NCI-H510A treated with DMSO at 0.1 percent for 48 hours (cell line): ENCODE measurements at regions not wholly inside any gene's neighbourhood (a gene's known extent, or its start where the extent isn't known, plus 50 kb on each side); places are given as distances from the start of the nearest gene placed in this dataset.
"Not testable (repeated sequence)": the region's sequence is repeated elsewhere in the genome, so short reads cannot be mapped to it uniquely, and the experiment has no call there.

ENCODE experiments used
- DNase-seq: peaks from one replicate; lab custom pipeline; 2025; lab: John Stamatoyannopoulos, UW

GRCh38 chr13:55038230-55038629 lies 2009.6 kb downstream of the OLFM4 start:
- no peak for DNase-seq

DNA sequence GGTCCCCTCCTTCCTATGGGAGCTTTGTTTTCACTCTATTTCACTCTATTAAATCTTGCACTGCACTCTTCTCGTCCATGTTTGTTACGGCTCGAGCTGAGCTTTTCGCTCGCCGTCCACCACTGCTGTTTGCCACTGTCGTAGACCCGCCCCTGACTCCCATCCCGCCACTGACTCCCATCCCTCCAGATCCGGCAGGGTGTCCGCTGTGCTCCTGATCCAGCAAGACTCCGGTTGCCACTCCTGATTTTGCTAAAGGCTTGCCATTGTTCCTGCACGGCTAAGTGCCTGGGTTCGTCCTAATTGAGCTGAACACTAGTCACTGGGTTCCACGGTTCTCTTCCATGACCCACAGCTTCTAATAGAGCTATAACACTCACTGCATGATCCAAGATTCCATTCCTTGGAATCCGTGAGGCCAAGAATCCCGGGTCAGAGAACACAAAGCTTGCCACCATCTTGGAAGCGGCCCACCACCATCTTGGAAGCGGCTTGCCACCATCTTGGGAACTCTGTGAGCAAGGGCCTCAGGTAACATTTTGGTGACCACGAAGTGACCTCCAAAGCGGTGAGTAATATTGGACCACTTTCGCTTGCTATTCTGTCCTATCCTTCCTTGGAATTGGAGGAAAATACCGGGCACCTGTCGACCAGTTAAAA lies 2025.4 kb downstream of the OLFM4 start:
- DNase-seq = not testable (repeated sequence)

DNA sequence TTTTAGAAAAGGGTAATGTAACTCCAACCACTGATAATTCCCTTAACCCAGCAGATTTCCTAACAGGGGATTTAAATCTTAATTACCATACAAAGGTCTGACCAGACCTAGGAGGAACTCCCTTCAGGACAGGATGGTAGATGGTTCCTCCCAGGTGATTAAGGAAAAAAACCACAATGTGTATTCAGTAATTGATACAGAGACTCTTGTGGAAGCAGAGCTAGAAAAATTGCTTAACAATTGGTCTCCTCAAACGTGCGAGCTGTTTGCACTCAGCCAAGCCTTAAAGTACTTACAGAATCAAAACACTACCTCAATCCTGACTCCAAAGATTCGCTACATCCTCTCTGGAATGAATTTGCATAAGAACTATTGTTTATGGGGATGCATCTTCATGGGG lies 2027.1 kb downstream of the OLFM4 start:
- DNase-seq = peak; percentile 48

- DNase-seq = no peak
Measured at GRCh38 chr13:55062662-55063061, 2034.0 kb downstream of the OLFM4 start.

- DNase-seq = no peak
Measured at GRCh38 chr13:55067946-55068345, 2039.3 kb downstream of the OLFM4 start.

DNA sequence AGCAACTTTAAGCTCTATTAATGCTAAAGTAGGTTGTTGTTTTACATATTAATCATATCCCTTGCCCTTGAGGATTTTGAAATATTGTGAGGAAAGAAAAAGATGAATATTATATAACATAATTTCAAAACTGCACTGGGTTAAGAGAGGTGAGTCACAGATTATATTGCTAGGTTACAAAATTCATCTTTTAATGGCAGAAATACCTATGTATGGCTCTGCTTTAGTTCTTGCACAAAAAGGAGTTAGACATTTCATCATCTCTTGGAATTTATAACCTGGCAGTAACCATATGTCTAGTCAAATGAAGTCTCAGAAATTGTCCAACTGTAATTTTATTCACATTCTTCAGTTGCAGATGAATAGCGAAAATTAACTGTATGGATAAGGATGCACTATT lies 2041.1 kb downstream of the OLFM4 start:
- DNase-seq = no peak

GRCh38 chr13:55073000-55073399 lies 2044.4 kb downstream of the OLFM4 start:
- no peak for DNase-seq

DNA sequence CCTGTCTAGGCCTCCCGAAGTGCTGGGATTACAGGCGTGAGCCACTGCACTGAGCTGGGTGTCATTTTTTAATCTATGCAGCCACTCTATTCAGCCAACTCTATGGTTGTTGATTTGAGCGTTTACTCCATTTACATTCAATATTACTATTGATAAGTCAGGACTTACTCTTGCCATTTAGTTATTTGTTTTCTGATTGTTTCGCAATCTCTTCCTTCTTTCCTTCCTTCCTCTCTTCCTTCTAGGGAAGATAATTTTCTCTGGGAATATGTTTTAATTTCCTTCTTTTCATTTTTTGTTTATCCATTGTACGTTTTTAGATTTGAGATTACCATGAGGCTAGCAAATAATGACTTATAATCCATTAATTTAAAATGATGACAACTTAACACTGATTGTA lies 2056.0 kb downstream of the OLFM4 start:
- no peak for DNase-seq

DNA sequence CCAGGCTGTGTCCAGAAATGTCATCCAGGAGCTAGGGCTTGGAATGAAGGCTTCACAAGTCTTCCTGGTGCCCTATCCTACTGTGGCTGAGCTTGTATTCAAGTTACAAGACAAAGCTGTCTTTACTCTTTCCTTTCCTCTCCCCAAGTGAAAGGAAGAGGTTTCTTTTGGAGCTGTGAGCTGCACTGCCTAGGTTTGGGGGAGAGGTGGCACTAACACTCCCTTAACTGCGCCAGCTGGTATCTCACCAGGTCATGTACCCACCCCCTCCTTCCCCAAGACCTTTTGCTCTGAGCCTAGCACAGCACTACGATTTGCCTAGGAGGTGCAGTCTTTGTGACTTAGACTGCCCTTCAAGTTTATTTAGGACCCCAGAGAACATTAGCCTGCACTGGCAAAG lies 2053.6 kb upstream of the PRR20A start:
- DNase-seq = no peak

DNA sequence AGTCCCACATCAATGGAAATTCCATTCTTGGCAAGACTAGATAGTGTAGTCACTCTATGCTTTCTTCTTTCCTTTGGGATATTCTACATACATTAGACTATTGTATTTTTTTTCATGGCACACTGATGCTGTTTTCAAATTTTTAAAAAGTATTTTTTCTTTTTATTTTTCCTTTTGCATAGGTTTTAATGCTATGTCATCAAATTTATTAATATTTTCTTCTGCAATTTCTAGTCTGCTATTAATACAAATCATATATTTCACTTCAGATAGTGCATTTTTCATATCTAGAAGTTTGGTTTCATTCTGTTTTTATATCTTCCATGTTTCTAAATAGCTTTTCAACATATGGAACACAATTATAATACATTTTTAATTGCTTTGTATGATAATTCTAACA lies 2050.1 kb upstream of the PRR20A start:
- DNase-seq = no peak

DNA sequence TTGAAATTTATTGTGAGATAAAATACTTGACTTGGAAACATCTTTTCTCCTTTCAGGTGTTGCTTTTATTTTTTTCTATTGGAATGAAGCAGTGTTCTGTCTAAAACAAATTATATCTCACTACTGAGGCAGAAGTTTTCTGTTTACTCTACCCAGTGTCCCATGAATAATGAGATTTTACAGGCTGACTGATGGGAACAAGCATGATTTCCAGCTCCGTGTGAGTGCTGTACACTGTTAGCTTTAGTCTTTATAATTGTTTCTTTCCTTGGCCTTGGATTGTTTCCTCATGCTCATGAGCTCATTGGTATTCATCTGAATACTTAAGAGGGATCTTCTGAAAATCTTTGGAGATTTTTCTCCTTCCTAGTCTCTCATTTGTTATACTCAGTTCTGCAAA lies 2049.5 kb upstream of the PRR20A start:
- DNase-seq = no peak

DNA sequence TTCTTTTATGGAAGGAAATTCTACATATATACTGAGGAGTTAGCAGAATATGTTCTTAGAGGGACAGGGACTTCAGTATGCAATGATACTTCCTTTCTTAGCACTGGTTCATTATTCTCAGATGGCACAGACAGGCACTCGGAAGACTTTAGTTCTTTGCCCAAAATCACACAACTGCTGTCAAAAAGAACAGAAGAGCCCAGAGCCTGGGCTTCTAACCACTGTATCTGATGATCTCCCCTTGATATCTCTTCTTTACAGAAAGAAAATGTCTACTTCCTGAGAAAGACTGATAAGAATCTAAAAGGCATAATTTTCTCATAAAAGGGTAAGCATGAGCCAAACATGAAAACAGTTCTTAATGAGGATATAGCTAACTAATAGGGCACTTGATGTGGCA lies 2034.2 kb upstream of the PRR20A start:
- no peak for DNase-seq

DNA sequence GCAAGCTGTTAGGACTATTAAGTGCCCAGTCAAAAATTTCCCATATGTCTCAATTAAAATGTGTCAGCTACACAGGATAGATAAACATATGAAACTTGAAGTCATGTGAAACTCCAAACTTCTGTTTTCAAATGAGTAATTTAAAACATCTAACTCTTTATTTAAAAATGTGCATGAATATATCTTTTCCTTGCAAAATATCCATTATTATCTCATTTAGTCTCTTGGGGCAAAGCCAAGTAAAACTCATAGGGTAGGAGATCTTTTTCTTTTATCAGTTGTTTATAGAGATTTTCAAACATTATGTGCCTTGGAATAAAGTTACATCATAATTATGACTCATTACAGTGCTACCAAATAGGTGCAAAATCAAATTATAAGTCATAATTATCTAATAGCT lies 2020.1 kb upstream of the PRR20A start:
- DNase-seq = no peak

GRCh38 chr13:55155046-55155445 lies 1985.7 kb upstream of the PRR20A start:
- DNase-seq = peak; percentile 47

- DNase-seq = no peak
Measured at GRCh38 chr13:55159765-55160164, 1981.0 kb upstream of the PRR20A start.

DNA sequence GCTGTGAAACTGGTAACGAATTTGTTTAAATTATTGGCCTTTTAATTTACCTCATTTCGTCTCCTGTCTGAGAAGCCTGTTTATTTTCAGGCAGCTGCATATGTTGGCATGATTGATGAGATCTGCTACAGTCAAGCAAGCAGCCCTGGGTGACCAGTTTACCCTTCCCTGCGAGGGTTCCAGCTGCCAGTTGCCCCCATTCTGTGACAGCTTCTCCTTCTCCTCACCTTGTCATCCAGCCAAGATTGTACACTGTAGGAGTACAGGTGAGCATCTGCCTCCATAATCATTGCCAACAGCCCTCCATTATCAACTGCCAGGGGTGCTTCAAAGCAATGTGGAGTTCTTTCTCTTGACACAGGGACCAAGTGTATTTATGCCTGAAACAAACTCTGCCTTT lies 1979.9 kb upstream of the PRR20A start:
- DNase-seq = peak; percentile 36

DNA sequence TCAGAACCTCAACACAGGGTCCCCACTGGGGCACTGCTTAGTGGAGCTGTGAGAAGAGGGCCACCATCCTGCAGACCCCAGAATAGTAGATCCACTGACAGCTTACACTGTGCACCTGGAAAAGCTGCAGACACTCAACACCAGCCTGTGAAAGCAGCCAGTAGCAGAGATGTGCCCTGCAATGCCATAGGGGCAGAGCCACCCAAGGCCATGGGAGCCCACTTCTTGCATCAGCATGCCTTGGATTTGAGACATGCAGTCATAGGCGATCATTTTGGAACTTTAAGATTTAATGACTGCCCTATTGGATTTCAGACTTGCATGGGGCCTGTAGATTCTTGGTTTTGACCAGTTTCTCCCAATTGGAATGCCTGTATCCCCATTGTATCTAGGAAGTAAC lies 1962.1 kb upstream of the PRR20A start:
- not testable (repeated sequence) for DNase-seq

DNA sequence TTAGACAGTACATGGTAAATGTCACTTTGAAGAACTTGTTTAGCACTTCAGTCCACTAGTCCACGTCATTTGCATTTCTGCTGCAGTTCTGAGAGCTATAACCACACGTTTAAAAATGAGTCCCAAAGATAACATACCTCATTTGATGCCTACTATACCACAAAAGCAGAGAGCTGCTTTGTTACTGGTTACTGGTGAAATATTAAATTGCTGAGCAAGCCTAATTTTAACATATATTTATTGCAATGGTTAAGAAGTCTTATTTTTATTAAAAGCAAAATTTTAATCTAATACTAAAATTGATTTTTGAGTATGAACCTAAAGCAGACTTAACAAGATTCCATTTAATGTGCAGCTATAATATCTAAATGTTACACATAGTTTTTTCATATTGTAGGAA lies 1949.7 kb upstream of the PRR20A start:
- no peak for DNase-seq

- DNase-seq = no peak
Measured at GRCh38 chr13:55199134-55199533, 1941.6 kb upstream of the PRR20A start.

- no peak for DNase-seq
Measured at GRCh38 chr13:55214841-55215345, 1925.8 kb upstream of the PRR20A start.

- DNase-seq = no peak
Measured at GRCh38 chr13:55219538-55219937, 1921.2 kb upstream of the PRR20A start.

DNA sequence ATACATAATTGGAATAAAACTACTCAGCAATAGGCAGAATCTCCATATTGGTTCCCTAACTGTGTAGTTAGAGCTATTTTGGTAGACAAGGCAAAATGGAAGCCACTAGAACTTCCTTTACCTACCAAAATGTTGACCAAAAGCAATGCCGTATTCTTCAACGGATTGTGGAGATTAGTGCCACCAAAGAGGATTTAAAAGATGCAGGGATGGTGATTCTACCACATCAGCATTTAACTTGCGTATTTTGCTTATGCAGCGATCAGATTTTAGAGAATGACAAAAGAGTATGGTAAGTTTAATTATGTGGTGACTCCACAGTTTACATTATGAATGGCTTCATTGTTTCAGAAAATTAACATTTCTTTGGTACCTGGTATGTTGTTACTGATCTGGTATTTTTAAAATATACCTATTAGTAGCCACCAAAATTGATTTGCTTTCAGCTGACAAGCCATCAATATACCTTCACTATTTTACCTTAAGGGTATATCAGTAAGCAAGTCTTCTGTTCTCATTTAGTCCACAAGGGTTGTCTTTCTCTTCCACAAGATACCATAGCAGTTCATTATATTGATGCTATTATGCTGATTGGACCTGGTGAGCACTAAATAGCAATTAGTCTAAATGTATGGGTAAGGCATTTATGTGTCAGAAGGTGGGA lies 1910.7 kb upstream of the PRR20A start:
- DNase-seq = no peak

- no peak for DNase-seq
Measured at GRCh38 chr13:55230570-55230908, 1910.2 kb upstream of the PRR20A start.

DNA sequence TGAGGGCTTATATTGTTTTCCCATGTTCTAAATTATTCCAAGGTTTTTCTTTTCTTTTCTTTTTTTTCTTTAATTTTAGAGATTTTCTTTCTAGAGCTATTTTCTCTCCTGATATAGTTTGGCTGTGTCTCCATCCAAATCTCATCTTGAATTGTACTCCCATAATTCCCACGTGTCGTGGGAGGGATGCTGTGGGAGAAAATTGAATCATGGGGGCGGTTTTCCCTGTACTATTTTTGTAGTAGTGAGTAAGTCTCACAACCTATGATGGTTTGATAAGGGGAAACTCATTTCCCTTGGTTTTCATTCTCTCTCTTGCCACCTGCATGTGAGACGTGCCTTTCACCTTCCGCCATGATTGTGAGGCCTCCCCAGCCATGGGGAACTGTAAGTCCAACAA lies 1906.4 kb upstream of the PRR20A start:
- DNase-seq = no peak
